ENCODE measurements at regions not wholly inside any gene's neighbourhood (a gene's known extent, or its start where the extent isn't known, plus 50 kb on each side); places are given as distances from the start of the nearest gene placed in this dataset.

- intact Hi-C loops (cut with micrococcal nuclease; ENCODE audit: unreplicated experiment): no loop called here
- H3K36me3 ChIP-seq (ENCODE audit: insufficient read depth, low read length): no peaks in the 10 kb centered on the region
- no peak overlapping the region for H2AFZ ChIP-seq (ENCODE audit: low read length)
- H3K4me2 ChIP-seq (ENCODE audit: low read length): no peak overlapping the region
- no peak overlapping the region for H3K4me3 ChIP-seq (ENCODE audit: low read depth, low read length, poor library complexity, severe bottlenecking)
- no peaks in the 10 kb centered on the region for H3K9me2 ChIP-seq (ENCODE audit: insufficient read depth, low read length)
- H3K4me1 ChIP-seq (ENCODE audit: insufficient read depth, low read length, poor library complexity, severe bottlenecking): no peaks in the 10 kb centered on the region
- no peak for DNase-seq (ENCODE audit: low spot score)
- ChIA-PET POLR2A (no interaction called here), CTCF (ENCODE audit: unreplicated experiment) (no interaction called here)
- H3K9me3 ChIP-seq (ENCODE audit: low read length): no peaks in the 10 kb centered on the region
- no peak for TF ChIP-seq CTCF (conservative IDR thresholded peaks at IDR 0.05; ENCODE audit: low read length)
- TF ChIP-seq EZH2phosphoT487 (IDR thresholded peaks at IDR 0.05; ENCODE audit: borderline replicate concordance, low read depth, low read length): no peak
- BruUV-seq (replicated peaks): no TSS peak
- no peaks in the 10 kb centered on the region for H4K20me1 ChIP-seq (ENCODE audit: insufficient read depth, low read length)
- H3K27ac ChIP-seq (ENCODE audit: low read depth, low read length, poor library complexity, severe bottlenecking): no peak overlapping the region
- H3K79me2 ChIP-seq (ENCODE audit: insufficient read depth, low read depth, low read length): no peaks in the 10 kb centered on the region
These were observed 433.7 kb downstream of the KIF2B start for GRCh38 chr17:54256401-54256929.

DNA sequence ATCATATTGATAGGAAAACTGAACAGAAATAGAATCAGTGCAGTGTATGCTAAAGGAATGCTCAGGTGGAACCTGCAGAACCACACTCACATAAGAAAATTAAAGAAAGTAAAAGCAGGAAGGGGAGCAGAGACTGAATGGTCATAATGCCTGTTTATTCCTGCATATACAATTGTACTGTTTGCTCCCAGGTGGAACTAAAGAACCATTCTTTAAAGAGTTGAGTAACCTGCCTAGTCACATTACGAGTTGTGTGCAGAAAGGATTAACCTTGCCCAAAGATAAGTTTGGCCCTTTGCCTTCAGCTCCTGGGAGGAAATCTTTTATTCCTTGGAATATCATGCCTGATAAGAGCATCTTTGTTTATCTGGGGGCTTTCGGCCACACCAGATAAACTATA is 434.7 kb downstream of the KIF2B start:
- intact Hi-C loops (cut with micrococcal nuclease; ENCODE audit: unreplicated experiment): no loop called here
- no peaks in the 10 kb centered on the region for H3K9me2 ChIP-seq (ENCODE audit: insufficient read depth, low read length)

More for the DNA sequence above, 434.7 kb downstream of the KIF2B start:
- Histone ChIP-seq H3K36me3 (ENCODE audit: insufficient read depth, low read length) (no peaks in the 10 kb centered on the region), H3K4me3 (ENCODE audit: low read depth, low read length, poor library complexity, severe bottlenecking) (no peak overlapping the region), H3K4me1 (ENCODE audit: insufficient read depth, low read length, poor library complexity, severe bottlenecking) (no peaks in the 10 kb centered on the region), H4K20me1 (ENCODE audit: insufficient read depth, low read length) (no peaks in the 10 kb centered on the region), H2AFZ (ENCODE audit: low read length) (no peak overlapping the region), H3K79me2 (ENCODE audit: insufficient read depth, low read depth, low read length) (no peaks in the 10 kb centered on the region), H3K4me2 (ENCODE audit: low read length) (no peak overlapping the region), H3K27ac (ENCODE audit: low read depth, low read length, poor library complexity, severe bottlenecking) (no peak overlapping the region), H3K9me3 (ENCODE audit: low read length) (no peaks in the 10 kb centered on the region)
- TF ChIP-seq CTCF (conservative IDR thresholded peaks at IDR 0.05; ENCODE audit: low read length): no peak
- no peak for TF ChIP-seq EZH2phosphoT487 (IDR thresholded peaks at IDR 0.05; ENCODE audit: borderline replicate concordance, low read depth, low read length)
- ChIA-PET POLR2A (interaction anchor here (0.6 kb wide), 1 partner anchor 1518 kb away, joined by 6 read pairs; no protein-coding TSS in a partner anchor), CTCF (ENCODE audit: unreplicated experiment) (no interaction called here)
- no peak for DNase-seq (ENCODE audit: low spot score)
- BruUV-seq (replicated peaks): no TSS peak
